ENCODE measurements at regions not wholly inside any gene's neighbourhood (a gene's known extent, or its start where the extent isn't known, plus 50 kb on each side); places are given as distances from the start of the nearest gene placed in this dataset.

DNA sequence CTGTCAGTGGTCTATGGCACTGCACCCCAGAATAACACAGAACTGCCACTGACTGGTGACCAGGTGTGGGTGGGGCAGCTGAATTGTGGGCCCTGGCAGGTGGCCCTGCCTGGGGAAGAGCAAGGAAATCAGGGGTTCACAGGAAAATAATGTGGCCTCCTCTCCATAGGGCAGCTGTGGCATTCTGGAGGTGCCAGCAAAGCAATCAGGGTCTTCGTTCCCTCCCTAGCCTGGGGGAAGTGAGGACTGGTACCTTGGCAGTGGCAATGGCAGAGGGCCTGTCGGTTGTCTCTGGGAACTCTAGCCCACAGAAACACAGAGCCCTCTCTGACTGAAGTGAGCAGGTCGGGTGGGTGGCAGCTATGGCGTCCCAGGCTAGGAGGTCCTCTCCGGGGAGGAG is 223.0 kb downstream of the GRIA2 start:
- TF ChIP-seq EZH2 (IDR thresholded peaks at IDR 0.05; ENCODE audit: borderline replicate concordance, insufficient read depth, low read depth, low read length, poor library complexity, severe bottlenecking) = no peak
- TF ChIP-seq, protein P1, sequence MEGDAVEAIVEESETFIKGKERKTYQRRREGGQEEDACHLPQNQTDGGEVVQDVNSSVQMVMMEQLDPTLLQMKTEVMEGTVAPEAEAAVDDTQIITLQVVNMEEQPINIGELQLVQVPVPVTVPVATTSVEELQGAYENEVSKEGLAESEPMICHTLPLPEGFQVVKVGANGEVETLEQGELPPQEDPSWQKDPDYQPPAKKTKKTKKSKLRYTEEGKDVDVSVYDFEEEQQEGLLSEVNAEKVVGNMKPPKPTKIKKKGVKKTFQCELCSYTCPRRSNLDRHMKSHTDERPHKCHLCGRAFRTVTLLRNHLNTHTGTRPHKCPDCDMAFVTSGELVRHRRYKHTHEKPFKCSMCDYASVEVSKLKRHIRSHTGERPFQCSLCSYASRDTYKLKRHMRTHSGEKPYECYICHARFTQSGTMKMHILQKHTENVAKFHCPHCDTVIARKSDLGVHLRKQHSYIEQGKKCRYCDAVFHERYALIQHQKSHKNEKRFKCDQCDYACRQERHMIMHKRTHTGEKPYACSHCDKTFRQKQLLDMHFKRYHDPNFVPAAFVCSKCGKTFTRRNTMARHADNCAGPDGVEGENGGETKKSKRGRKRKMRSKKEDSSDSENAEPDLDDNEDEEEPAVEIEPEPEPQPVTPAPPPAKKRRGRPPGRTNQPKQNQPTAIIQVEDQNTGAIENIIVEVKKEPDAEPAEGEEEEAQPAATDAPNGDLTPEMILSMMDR (IDR thresholded peaks at IDR 0.05) = no peak

All from B cell (primary cell).